GM23338 (cell line): ENCODE measurements at regions not wholly inside any gene's neighbourhood (a gene's known extent, or its start where the extent isn't known, plus 50 kb on each side); places are given as distances from the start of the nearest gene placed in this dataset.

Source experiments
- CREB1 ChIP-seq: fragments of 250-450 bp; sonication (Bioruptor Pico); IDR thresholded peaks from 2 replicates; pipeline ENCODE4 v1.5.0; 2020; ENCODE audit warnings: low read depth, mild to moderate bottlenecking, moderate library complexity
- ZNF331 ChIP-seq: fragments of 250-450 bp; sonication (Bioruptor Pico); IDR thresholded peaks from 2 replicates; pipeline ENCODE4 v1.5.0; 2020; ENCODE audit warnings: low read depth, mild to moderate bottlenecking, moderate library complexity
- TF ChIP-seq, protein P1 (sequence below): fragments of 250-450 bp; sonication (Bioruptor Pico); IDR thresholded peaks from 2 replicates; pipeline ENCODE4 v1.5.0; 2020; ENCODE audit warnings: mild to moderate bottlenecking, moderate library complexity
- TF ChIP-seq, protein P2 (sequence below), 2 experiments: fragments of 200-600 bp in 1 of 2; sonication (generic) in 1 of 2; conservative IDR thresholded peaks; 2 replicates each; pipeline versions ENCODE4 v1.5.1 to v1.6.1; 2016 to 2017; ENCODE audit warnings: antibody characterized with exemption in 2 of 2, low read depth in 2 of 2, mild to moderate bottlenecking in 2 of 2, moderate library complexity in 1 of 2

DNA sequence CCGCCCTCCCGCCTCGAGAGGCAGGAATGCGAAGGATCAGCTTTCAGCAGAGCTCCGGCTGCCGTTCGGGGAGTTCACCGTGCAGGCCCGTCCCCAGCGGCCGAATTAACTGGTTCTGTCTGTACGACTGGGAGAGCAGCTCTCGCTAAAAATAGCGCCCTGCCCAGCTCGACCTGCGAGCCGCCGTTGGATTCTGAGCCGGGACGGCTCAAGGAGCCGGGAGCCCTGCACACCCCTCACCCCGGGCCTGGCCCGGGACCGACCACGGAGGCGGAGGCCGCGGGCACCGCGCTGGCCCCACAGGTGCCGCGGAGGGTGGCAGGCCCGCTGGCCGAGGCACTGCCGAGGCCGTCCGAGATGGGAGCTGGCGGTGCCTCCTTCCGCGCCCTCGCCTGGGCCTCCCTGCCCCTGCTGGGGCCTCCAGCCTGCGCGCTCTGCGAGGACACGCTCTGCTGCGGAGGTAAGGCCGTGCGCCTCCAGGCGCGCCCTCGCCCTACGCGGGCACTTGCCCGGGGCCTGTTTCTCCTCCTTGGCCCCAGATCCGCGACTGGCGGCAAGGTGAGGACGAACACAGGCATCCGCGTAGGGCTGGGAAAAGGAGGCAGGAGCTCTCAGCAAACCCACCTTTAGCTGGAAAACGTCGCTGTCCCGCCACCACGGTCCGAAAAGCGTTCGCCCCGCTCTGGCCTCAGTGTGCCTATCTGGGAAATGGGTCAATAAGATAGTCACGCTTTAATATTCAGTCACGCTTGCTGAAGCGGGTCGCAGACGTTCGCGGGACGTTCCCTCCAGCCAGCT is 53.1 kb upstream of the DAB2IP start (continued):
- TF ChIP-seq, protein P1, sequence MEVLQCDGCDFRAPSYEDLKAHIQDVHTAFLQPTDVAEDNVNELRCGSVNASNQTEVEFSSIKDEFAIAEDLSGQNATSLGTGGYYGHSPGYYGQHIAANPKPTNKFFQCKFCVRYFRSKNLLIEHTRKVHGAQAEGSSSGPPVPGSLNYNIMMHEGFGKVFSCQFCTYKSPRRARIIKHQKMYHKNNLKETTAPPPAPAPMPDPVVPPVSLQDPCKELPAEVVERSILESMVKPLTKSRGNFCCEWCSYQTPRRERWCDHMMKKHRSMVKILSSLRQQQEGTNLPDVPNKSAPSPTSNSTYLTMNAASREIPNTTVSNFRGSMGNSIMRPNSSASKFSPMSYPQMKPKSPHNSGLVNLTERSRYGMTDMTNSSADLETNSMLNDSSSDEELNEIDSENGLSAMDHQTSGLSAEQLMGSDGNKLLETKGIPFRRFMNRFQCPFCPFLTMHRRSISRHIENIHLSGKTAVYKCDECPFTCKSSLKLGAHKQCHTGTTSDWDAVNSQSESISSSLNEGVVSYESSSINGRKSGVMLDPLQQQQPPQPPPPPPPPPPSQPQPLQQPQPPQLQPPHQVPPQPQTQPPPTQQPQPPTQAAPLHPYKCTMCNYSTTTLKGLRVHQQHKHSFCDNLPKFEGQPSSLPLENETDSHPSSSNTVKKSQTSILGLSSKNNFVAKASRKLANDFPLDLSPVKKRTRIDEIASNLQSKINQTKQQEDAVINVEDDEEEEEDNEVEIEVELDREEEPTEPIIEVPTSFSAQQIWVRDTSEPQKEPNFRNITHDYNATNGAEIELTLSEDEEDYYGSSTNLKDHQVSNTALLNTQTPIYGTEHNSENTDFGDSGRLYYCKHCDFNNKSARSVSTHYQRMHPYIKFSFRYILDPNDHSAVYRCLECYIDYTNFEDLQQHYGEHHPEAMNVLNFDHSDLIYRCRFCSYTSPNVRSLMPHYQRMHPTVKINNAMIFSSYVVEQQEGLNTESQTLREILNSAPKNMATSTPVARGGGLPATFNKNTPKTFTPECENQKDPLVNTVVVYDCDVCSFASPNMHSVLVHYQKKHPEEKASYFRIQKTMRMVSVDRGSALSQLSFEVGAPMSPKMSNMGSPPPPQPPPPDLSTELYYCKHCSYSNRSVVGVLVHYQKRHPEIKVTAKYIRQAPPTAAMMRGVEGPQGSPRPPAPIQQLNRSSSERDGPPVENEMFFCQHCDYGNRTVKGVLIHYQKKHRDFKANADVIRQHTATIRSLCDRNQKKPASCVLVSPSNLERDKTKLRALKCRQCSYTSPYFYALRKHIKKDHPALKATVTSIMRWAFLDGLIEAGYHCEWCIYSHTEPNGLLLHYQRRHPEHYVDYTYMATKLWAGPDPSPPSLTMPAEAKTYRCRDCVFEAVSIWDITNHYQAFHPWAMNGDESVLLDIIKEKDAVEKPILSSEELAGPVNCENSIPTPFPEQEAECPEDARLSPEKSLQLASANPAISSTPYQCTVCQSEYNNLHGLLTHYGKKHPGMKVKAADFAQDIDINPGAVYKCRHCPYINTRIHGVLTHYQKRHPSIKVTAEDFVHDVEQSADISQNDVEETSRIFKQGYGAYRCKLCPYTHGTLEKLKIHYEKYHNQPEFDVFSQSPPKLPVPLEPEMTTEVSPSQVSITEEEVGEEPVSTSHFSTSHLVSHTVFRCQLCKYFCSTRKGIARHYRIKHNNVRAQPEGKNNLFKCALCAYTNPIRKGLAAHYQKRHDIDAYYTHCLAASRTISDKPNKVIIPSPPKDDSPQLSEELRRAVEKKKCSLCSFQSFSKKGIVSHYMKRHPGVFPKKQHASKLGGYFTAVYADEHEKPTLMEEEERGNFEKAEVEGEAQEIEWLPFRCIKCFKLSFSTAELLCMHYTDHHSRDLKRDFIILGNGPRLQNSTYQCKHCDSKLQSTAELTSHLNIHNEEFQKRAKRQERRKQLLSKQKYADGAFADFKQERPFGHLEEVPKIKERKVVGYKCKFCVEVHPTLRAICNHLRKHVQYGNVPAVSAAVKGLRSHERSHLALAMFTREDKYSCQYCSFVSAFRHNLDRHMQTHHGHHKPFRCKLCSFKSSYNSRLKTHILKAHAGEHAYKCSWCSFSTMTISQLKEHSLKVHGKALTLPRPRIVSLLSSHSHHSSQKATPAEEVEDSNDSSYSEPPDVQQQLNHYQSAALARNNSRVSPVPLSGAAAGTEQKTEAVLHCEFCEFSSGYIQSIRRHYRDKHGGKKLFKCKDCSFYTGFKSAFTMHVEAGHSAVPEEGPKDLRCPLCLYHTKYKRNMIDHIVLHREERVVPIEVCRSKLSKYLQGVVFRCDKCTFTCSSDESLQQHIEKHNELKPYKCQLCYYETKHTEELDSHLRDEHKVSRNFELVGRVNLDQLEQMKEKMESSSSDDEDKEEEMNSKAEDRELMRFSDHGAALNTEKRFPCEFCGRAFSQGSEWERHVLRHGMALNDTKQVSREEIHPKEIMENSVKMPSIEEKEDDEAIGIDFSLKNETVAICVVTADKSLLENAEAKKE (CRISPR knock-in tag): no peak
- TF ChIP-seq ZNF331 (no peak), CREB1 (CRISPR knock-in tag) (no peak)
- TF ChIP-seq, protein P2, sequence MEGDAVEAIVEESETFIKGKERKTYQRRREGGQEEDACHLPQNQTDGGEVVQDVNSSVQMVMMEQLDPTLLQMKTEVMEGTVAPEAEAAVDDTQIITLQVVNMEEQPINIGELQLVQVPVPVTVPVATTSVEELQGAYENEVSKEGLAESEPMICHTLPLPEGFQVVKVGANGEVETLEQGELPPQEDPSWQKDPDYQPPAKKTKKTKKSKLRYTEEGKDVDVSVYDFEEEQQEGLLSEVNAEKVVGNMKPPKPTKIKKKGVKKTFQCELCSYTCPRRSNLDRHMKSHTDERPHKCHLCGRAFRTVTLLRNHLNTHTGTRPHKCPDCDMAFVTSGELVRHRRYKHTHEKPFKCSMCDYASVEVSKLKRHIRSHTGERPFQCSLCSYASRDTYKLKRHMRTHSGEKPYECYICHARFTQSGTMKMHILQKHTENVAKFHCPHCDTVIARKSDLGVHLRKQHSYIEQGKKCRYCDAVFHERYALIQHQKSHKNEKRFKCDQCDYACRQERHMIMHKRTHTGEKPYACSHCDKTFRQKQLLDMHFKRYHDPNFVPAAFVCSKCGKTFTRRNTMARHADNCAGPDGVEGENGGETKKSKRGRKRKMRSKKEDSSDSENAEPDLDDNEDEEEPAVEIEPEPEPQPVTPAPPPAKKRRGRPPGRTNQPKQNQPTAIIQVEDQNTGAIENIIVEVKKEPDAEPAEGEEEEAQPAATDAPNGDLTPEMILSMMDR (conservative IDR thresholded peaks at IDR 0.05; ENCODE audit: low read depth in 2 of 2): peak in 1 of 2 experiments; percentile 14; a peak in 1 of 4 replicates
